IPS-18c (cell line): ENCODE measurements at regions not wholly inside any gene's neighbourhood (a gene's known extent, or its start where the extent isn't known, plus 50 kb on each side); places are given as distances from the start of the nearest gene placed in this dataset.
"Not testable (repeated sequence)": the region's sequence is repeated elsewhere in the genome, so short reads cannot be mapped to it uniquely, and the experiment has no call there.

Source experiments
- H3K4me3 ChIP-seq: 2 replicates; pipeline ENCODE4 v1.7.0; 2013; ENCODE audit warnings: low read depth, mild to moderate bottlenecking, low read length, moderate library complexity; ENCODE audit not compliant: insufficient read depth
- H3K9me3 ChIP-seq: one replicate; pipeline ENCODE4 v1.6.1; 2013; ENCODE audit warnings: mild to moderate bottlenecking, low read length, moderate library complexity; ENCODE audit not compliant: control insufficient read depth, insufficient read depth

DNA sequence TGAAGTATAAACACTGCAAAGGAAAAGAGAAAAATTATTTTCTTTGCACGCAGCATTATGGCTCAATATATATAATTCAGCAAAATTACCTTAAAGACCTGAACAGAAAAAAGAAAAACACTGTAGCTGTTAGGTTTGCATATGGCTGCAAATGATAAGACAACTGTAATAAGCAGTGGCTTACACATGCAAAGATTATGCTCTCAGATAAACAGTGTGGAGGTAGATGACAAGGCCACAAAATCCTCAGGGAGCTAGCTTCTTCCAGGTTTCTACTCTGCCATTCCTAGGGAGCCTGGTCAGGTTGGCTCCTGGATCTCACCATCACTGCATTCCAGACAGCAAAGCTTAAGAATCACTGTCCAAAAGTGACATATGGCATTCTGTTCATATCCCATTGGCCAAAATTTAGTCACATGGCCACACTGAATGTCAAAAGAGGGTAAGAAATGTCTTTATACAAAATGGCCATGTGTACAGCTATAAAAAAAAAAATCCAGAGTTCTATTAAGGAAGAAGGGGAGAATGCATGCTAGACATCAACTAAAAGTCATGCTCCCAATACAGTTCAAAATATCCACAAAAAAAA is 195.2 kb upstream of the SLC7A11 start:
- Histone ChIP-seq H3K9me3 (no peaks in the 10 kb centered on the region), H3K4me3 (no peak overlapping the region)

DNA sequence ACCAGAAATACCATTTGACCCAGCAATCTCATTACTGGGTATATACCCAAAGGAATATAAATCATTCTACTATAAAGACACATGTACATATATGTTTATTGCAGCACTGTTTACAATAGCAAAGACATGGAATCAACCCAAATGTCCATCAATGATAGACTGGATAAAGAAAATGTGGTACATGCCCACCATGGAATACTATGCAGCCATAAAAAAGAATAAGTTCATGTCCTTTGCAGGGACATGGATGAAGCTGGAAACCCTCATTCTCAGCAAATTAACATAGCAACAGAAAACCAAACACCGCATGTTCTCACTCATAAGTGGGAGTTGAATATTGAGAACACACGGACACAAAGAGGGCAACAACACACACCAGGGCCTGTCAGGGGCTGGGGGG is 193.6 kb upstream of the SLC7A11 start:
- H3K9me3 ChIP-seq, H3K4me3 ChIP-seq: not testable (repeated sequence)

DNA sequence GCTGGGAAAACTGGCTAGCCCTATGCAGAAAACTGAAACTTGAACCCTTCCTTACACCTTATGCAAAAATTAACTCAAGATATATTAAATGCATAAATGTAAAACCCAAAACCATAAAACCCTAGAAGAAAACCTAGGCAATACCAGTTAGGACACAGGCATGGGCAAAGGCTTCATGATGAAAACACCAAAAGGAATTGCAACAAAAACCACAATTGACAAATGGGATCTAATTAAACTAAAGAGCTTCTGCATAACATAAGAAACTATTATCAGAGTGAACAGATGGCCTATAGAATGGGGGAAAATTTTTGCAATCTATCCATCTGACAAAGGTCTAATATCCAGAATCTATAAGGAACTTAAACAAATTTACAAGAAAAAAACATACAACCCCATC is 192.9 kb upstream of the SLC7A11 start:
- H3K4me3 ChIP-seq, H3K9me3 ChIP-seq: not testable (repeated sequence)

DNA sequence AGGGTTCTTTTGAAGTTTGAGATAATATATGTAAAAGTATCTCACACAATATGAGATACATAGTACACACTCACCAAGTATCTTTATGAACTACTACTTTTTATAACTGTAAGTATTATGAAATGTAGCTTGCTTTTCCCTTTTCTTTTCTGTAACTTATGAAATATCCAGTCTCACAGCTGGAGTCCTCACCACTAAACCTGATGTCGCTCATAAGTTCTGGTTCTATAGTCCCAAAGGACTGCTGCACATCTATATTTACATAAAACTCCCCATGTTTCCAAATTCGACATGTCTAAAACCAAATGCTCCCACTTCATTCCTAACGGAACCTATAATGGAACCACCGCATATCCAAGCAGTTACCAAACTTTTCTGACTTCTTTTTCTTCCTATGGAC is 186.5 kb upstream of the SLC7A11 start:
- Histone ChIP-seq H3K4me3 (no peak overlapping the region), H3K9me3 (no peaks in the 10 kb centered on the region)

DNA sequence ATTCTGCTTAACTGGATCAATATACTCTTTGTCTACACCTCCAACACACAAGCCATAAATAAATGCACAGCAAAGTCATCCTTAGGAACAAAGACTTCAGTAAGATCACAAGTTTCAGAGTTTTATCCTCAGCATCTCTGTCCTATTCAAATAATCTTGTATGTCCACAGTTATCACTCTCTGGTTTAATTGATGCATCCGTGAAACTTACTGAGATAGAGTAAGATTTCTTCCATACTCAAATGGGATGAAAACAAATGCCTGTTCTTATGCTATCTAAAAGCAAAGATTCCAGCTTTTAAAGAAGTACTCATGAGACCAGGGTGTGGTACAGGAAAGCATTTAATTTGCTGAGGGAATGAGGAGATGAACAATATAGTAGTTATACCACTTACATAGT is 184.6 kb upstream of the SLC7A11 start:
- no peak overlapping the region for H3K4me3 ChIP-seq
- no peaks in the 10 kb centered on the region for H3K9me3 ChIP-seq

- Histone ChIP-seq H3K4me3 (no peak overlapping the region), H3K9me3 (no peaks in the 10 kb centered on the region)
Measured at GRCh38 chr4:138420471-138420870, 178.3 kb upstream of the SLC7A11 start.

DNA sequence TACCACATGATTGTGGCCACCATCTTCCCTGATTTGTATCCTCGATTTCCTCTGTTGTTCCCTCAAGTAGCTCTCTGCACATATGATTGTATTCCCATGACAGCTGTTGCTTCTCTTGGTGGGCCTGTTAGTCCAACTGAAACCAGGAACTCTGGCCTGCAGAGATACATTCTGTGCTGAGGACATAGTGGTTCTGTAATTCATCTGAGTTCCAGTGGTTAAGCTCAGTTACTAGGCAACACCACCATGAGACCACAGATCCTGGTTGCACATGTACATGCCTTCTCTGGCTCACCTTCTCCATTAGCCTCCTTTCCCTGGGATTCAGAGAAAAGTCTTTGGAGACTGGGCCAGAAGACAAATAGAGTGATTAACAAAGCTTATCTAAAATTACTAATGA is 172.1 kb upstream of the SLC7A11 start:
- Histone ChIP-seq H3K4me3 (no peak overlapping the region), H3K9me3 (no peaks in the 10 kb centered on the region)

DNA sequence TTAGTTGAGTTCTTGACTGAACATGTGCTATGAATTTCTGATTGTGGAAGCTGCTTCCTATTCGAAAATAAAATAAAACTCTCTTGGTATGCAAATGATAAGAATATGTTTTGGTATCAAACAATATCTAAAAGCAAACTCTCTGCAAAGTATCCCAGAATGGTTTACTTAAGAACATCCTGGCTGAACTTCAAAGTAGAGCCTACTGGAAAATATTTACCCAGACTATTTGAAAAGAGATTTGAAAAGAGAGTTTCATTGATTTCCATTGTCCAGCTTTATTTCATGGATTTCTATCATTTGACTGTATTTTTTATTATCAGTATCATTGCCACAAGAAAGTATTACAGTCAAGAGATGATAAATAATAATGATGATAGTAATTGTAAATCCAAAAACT is 171.1 kb upstream of the SLC7A11 start:
- Histone ChIP-seq H3K4me3 (no peak overlapping the region), H3K9me3 (no peaks in the 10 kb centered on the region)

DNA sequence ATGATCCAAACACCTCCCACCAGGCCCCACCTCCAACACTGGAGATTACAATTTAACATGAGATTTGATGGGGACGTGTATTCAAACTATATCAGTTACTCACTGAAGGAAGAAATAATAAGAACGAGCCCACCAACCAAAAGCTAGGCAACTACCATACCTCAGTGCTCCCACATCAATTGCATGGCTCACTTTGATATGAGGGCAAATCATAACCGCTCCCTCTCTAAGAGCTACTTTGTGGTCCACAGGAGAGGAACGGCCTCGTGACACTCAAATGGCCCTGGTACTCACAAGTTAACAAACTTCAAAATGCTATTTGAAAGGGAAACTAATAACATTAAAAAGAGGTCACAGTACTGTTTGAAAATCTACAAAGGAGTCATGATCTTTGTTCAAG is 170.7 kb upstream of the SLC7A11 start:
- Histone ChIP-seq H3K9me3 (no peaks in the 10 kb centered on the region), H3K4me3 (no peak overlapping the region)

DNA sequence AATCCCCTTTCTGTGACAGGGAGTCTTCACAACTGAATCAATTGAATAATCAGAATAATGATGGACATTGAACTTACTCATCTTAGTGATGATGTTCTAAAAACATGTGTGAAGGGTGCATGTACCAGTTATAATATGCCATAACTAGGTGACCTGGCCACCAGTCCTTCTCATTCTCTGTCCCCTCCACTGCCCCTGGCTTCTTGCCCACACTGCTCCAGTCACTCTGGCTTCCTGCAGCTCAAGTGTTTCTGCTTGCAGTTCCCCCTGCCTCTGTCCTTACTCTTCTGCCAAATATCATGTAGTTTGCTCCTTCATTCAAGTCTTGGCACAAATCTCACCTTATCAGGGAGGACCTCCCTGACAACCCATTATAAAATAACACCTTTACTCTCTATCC is 168.1 kb upstream of the SLC7A11 start:
- Histone ChIP-seq H3K4me3 (no peak overlapping the region), H3K9me3 (no peaks in the 10 kb centered on the region)

GRCh38 chr4:138409670-138410069 is 167.5 kb upstream of the SLC7A11 start:
- Histone ChIP-seq H3K4me3 (no peak overlapping the region), H3K9me3 (no peaks in the 10 kb centered on the region)

DNA sequence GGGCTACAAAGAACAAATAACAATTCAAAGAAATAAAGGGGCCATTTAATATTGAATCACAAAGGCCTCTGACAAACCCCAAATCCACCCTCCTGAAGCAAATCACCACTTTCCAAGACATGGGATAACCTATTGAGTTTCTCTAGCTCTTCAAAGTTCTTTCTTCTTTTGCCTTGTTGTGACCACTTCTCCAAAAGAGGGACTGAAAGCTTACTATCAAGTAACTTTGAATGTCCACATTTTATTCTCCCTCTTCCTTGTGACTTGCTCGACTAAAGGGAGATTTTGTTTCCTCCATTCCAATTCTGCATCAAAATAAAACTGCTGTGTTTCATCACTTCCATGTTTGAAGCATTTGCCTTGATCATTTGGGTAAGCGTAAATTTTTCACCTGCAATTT is 166.6 kb upstream of the SLC7A11 start:
- Histone ChIP-seq H3K9me3 (no peaks in the 10 kb centered on the region), H3K4me3 (no peak overlapping the region)

DNA sequence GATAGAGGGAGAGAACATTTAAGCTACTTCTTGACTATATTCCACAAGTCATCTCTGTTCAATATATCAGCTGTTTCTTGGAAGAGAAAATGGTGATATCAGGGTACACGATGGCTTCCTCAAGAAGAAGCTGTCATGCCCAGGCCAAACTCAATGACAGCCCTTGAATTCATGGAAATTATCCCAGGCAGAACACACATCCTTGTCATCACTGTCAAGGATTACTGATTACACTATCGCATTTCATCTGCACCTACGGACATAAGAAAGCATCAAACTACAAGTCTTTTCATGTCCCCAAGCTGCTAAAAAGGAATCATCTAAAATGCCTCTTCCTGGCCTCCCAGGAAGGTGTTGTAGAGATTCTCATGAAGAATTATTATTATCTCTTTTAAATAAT is 165.2 kb upstream of the SLC7A11 start:
- Histone ChIP-seq H3K9me3 (no peaks in the 10 kb centered on the region), H3K4me3 (no peak overlapping the region)

DNA sequence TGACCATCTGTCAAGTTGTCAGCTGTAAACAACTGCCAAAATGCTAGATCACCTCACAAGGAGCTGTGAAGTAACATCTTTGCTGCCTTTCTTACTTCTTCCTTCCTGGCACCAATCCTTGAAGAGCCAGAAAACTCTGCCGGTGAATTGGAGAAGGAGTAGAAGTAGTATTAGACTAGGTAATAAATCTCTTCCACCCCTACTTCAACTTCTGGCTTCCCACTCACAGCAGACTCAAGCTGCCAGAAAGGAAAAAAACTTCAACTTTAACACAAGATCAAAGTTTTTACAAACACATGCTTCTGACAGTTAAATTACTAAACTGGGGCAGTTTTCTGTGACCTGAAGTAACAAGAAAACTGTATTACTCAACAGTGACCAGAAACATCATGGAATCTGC is 164.7 kb upstream of the SLC7A11 start:
- no peaks in the 10 kb centered on the region for H3K9me3 ChIP-seq

GRCh38 chr4:138405934-138406567 is 163.9 kb upstream of the SLC7A11 start:
- no peaks in the 10 kb centered on the region for H3K9me3 ChIP-seq
- H3K4me3 ChIP-seq: no peak overlapping the region

More for the DNA sequence above, 164.7 kb upstream of the SLC7A11 start:
- no peak overlapping the region for H3K4me3 ChIP-seq

DNA sequence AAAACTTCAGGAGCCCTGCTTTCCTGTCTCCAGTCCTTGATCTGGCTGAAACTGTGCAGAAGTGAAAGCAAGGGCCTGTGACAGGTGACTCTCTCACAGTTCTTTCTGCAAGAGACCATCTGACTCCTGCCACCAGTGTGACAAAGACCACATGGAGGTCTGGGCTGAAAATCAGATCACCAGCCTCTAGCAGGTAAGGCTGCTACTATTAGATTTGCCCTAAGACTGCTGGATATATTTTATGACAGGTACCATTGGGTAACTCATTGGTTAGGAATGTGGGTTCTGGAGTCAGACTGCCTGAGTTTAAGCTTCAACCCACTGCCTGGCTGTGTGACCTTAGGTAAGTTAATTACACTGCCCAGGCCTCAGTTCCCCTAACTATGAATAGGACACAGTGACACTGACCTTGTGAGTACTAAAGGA is 163.3 kb upstream of the SLC7A11 start:
- Histone ChIP-seq H3K9me3 (no peaks in the 10 kb centered on the region), H3K4me3 (no peak overlapping the region)

- Histone ChIP-seq H3K9me3 (no peaks in the 10 kb centered on the region), H3K4me3 (no peak overlapping the region)
Measured at GRCh38 chr4:138404801-138405200, 162.7 kb upstream of the SLC7A11 start.

DNA sequence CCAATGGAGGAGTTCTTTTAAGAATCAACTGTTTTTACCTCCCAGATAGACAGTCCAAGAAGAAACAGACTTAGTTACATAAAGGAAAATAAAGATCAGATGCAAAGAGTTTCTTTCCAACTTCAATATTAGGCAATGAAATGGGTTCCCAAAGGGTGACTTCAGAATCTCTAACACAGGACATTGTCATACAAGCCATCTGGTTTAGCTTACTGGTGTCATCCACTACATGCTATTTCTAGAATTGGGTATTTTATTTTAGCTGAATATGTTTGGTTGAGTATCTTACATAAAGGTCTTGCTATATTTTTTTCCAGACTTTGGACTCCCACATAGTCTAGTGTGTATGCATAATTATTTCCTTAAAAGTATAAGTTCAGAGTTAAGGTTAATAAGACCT is 162.1 kb upstream of the SLC7A11 start:
- Histone ChIP-seq H3K4me3 (no peak overlapping the region), H3K9me3 (no peaks in the 10 kb centered on the region)

DNA sequence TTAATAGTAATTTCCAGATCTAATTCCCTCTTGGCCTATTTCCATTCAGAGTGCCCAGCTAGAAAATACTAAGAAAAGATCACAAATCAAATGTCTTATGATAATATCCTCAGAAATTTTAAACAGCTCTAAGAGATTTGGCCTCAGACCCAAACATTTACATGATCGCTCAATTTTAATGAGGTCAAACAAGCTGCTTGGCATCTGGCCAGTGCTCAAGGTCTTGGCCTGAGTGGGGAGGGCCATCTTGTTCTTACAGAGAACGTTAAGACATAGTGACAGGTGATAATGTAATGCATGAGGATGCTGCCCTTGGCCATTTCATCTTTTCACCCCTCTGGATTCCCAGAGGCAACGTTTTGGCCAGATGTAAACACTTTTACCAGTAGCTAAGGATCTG is 159.2 kb upstream of the SLC7A11 start:
- H3K4me3 ChIP-seq: no peak overlapping the region
- H3K9me3 ChIP-seq: no peaks in the 10 kb centered on the region
